D721Med (cell line): ENCODE measurements at regions not wholly inside any gene's neighbourhood (a gene's known extent, or its start where the extent isn't known, plus 50 kb on each side); places are given as distances from the start of the nearest gene placed in this dataset.
"Not testable (repeated sequence)": the region's sequence is repeated elsewhere in the genome, so short reads cannot be mapped to it uniquely, and the experiment has no call there.

ENCODE experiments used
- DNase-seq: peaks from one replicate; pipeline ENCODE4 v3.0.0; 2011; ENCODE audit warnings: low spot score; ENCODE audit not compliant: insufficient read length
- FAIRE-seq: peaks from 2 replicates; lab custom pipeline; 2011; peaks lifted over from hg19 to GRCh38; lab: Jason Lieb, UNC
- CTCF ChIP-seq: IDR thresholded peaks from 2 replicates; pipeline ENCODE4 v1.5.1; 2012; ENCODE audit warnings: mild to moderate bottlenecking, control low read depth; ENCODE audit not compliant: insufficient read depth; ENCODE audit errors: missing control alignments

GRCh38 chr5:84961193-84961592 lies 576.5 kb upstream of the EDIL3 start:
- DNase-seq (no peak), FAIRE-seq (no peak)
- no peak for TF ChIP-seq CTCF

GRCh38 chr5:84961903-84962302 lies 577.2 kb upstream of the EDIL3 start:
- DNase-seq (no peak), FAIRE-seq (no peak)
- no peak for TF ChIP-seq CTCF

- TF ChIP-seq CTCF: no peak
- DNase-seq (no peak), FAIRE-seq (no peak)
Measured at GRCh38 chr5:84983093-84983492, 598.4 kb upstream of the EDIL3 start.

GRCh38 chr5:84985148-84985547 lies 600.5 kb upstream of the EDIL3 start:
- FAIRE-seq (no peak), DNase-seq (no peak)
- no peak for TF ChIP-seq CTCF

GRCh38 chr5:84986688-84987087 lies 602.0 kb upstream of the EDIL3 start:
- TF ChIP-seq CTCF: no peak

GRCh38 chr5:85000671-85001070 lies 616.0 kb upstream of the EDIL3 start:
- DNase-seq (no peak), FAIRE-seq (no peak)
- no peak for TF ChIP-seq CTCF

More at GRCh38 chr5:84986688-84987087, 602.0 kb upstream of the EDIL3 start:
- no peak for FAIRE-seq
- DNase-seq: no peak

GRCh38 chr5:85002026-85002425 lies 617.3 kb upstream of the EDIL3 start:
- DNase-seq, FAIRE-seq: not testable (repeated sequence)

- DNase-seq: no peak
- no peak for TF ChIP-seq CTCF
- FAIRE-seq: peak; percentile 53
Measured at GRCh38 chr5:85010014-85010562, 625.4 kb upstream of the EDIL3 start.
